ENCODE measurements at regions not wholly inside any gene's neighbourhood (a gene's known extent, or its start where the extent isn't known, plus 50 kb on each side); places are given as distances from the start of the nearest gene placed in this dataset.
"Not testable (repeated sequence)": the region's sequence is repeated elsewhere in the genome, so short reads cannot be mapped to it uniquely, and the experiment has no call there.

GRCh38 chr5:4584982-4585381 is 555.1 kb upstream of the ADAMTS16 start:
- peaks cover 19 to 44% of the 10 kb centered on the region in 2 donors for H3K9me3 Mint-ChIP-seq
- no peaks in the 10 kb centered on the region for H3K27me3 Mint-ChIP-seq
- no peak for ATAC-seq (replicated peaks)
- no peaks in the 10 kb centered on the region for H3K36me3 Mint-ChIP-seq (ENCODE audit: insufficient read depth)
- H3K4me3 Mint-ChIP-seq = no peak overlapping the region
- DNase-seq = no peak
- H3K27ac Mint-ChIP-seq = no peak overlapping the region
- no peaks in the 10 kb centered on the region for H3K4me1 Mint-ChIP-seq (ENCODE audit: low read depth in 2 of 2)

GRCh38 chr5:4613440-4613839 is 526.7 kb upstream of the ADAMTS16 start:
- Mint-ChIP-seq H3K27me3 (no peaks in the 10 kb centered on the region), H3K36me3 (ENCODE audit: insufficient read depth) (no peaks in the 10 kb centered on the region), H3K4me3 (no peak overlapping the region), H3K4me1 (ENCODE audit: low read depth in 2 of 2) (no peaks in the 10 kb centered on the region), H3K9me3 (peaks cover 11 to 35% of the 10 kb centered on the region in 2 donors), H3K27ac (no peak overlapping the region)
- DNase-seq = no peak
- ATAC-seq (replicated peaks) = no peak

- no peak overlapping the region for H3K4me3 Mint-ChIP-seq
- no peak for ATAC-seq (replicated peaks)
- H3K4me1 Mint-ChIP-seq (ENCODE audit: low read depth in 2 of 2) = no peaks in the 10 kb centered on the region
- H3K36me3 Mint-ChIP-seq (ENCODE audit: insufficient read depth) = no peaks in the 10 kb centered on the region
- DNase-seq = no peak
- no peaks in the 10 kb centered on the region for H3K27me3 Mint-ChIP-seq
- H3K27ac Mint-ChIP-seq = no peak overlapping the region
- H3K9me3 Mint-ChIP-seq = peaks cover 11 to 29% of the 10 kb centered on the region in 2 donors
Measured at GRCh38 chr5:4614088-4614487, 526.0 kb upstream of the ADAMTS16 start.

- DNase-seq; H3K4me3 Mint-ChIP-seq; H3K4me1 Mint-ChIP-seq (ENCODE audit: low read depth in 2 of 2); H3K27me3 Mint-ChIP-seq; ATAC-seq (replicated peaks); H3K36me3 Mint-ChIP-seq (ENCODE audit: insufficient read depth); H3K27ac Mint-ChIP-seq: not testable (repeated sequence)
- H3K9me3 Mint-ChIP-seq = peaks cover 8 to 20% of the 10 kb centered on the region in 2 donors
Measured at GRCh38 chr5:4615369-4615768, 524.8 kb upstream of the ADAMTS16 start.

GRCh38 chr5:4625206-4625896 is 514.8 kb upstream of the ADAMTS16 start:
- no peaks in the 10 kb centered on the region for H3K4me1 Mint-ChIP-seq (ENCODE audit: low read depth in 2 of 2)
- H3K36me3 Mint-ChIP-seq (ENCODE audit: insufficient read depth) = no peaks in the 10 kb centered on the region
- peaks cover 6 to 26% of the 10 kb centered on the region in 2 donors for H3K9me3 Mint-ChIP-seq
- ATAC-seq (replicated peaks) (no peak), DNase-seq (no peak)
- no peaks in the 10 kb centered on the region for H3K27me3 Mint-ChIP-seq
- no peak overlapping the region for H3K27ac Mint-ChIP-seq
- no peak overlapping the region for H3K4me3 Mint-ChIP-seq

- Mint-ChIP-seq H3K4me3 (no peak overlapping the region), H3K27ac (no peak overlapping the region), H3K27me3 (no peaks in the 10 kb centered on the region), H3K36me3 (ENCODE audit: insufficient read depth) (no peaks in the 10 kb centered on the region), H3K4me1 (ENCODE audit: low read depth in 2 of 2) (no peaks in the 10 kb centered on the region), H3K9me3 (peaks cover 7 to 34% of the 10 kb centered on the region in 2 donors)
- DNase-seq = no peak
- ATAC-seq (replicated peaks) = no peak
Measured at GRCh38 chr5:4627131-4627530, 513.0 kb upstream of the ADAMTS16 start.

GRCh38 chr5:4627929-4628328 is 512.2 kb upstream of the ADAMTS16 start:
- Mint-ChIP-seq H3K27me3 (no peaks in the 10 kb centered on the region), H3K9me3 (peaks cover 7 to 28% of the 10 kb centered on the region in 2 donors), H3K4me1 (ENCODE audit: low read depth in 2 of 2) (no peaks in the 10 kb centered on the region), H3K27ac (no peak overlapping the region), H3K36me3 (ENCODE audit: insufficient read depth) (no peaks in the 10 kb centered on the region), H3K4me3 (no peak overlapping the region)
- no peak for DNase-seq
- no peak for ATAC-seq (replicated peaks)

GRCh38 chr5:4628645-4629385 is 511.3 kb upstream of the ADAMTS16 start:
- Mint-ChIP-seq H3K27me3 (no peaks in the 10 kb centered on the region), H3K4me1 (ENCODE audit: low read depth in 2 of 2) (no peaks in the 10 kb centered on the region), H3K36me3 (ENCODE audit: insufficient read depth) (no peaks in the 10 kb centered on the region), H3K27ac (no peak overlapping the region), H3K4me3 (no peak overlapping the region), H3K9me3 (peaks cover 4 to 25% of the 10 kb centered on the region in 2 donors)
- DNase-seq (no peak), ATAC-seq (replicated peaks) (no peak)

GRCh38 chr5:4630031-4630430 is 510.1 kb upstream of the ADAMTS16 start:
- Mint-ChIP-seq H3K36me3 (ENCODE audit: insufficient read depth) (no peaks in the 10 kb centered on the region), H3K4me3 (no peak overlapping the region), H3K9me3 (peaks cover 4 to 18% of the 10 kb centered on the region in 2 donors), H3K4me1 (ENCODE audit: low read depth in 2 of 2) (no peaks in the 10 kb centered on the region), H3K27ac (no peak overlapping the region), H3K27me3 (no peaks in the 10 kb centered on the region)
- DNase-seq (no peak), ATAC-seq (replicated peaks) (no peak)

- no peak for DNase-seq
- H3K4me1 Mint-ChIP-seq (ENCODE audit: low read depth in 2 of 2) = no peaks in the 10 kb centered on the region
- H3K4me3 Mint-ChIP-seq = no peak overlapping the region
- peaks cover 2 to 7% of the 10 kb centered on the region in 2 donors for H3K9me3 Mint-ChIP-seq
- no peak overlapping the region for H3K27ac Mint-ChIP-seq
- no peaks in the 10 kb centered on the region for H3K27me3 Mint-ChIP-seq
- H3K36me3 Mint-ChIP-seq (ENCODE audit: insufficient read depth) = no peaks in the 10 kb centered on the region
- ATAC-seq (replicated peaks) = no peak
Measured at GRCh38 chr5:4634342-4634741, 505.8 kb upstream of the ADAMTS16 start.

- Mint-ChIP-seq H3K27me3 (no peaks in the 10 kb centered on the region), H3K4me3 (no peak overlapping the region)
- no peak for ATAC-seq (replicated peaks)
Measured at GRCh38 chr5:4636378-4636777, 503.8 kb upstream of the ADAMTS16 start.

GRCh38 chr5:4639946-4640345 is 500.2 kb upstream of the ADAMTS16 start:
- DNase-seq (no peak), ATAC-seq (replicated peaks) (no peak)
- H3K4me1 Mint-ChIP-seq (ENCODE audit: low read depth in 2 of 2) = no peaks in the 10 kb centered on the region
- no peaks in the 10 kb centered on the region for H3K36me3 Mint-ChIP-seq (ENCODE audit: insufficient read depth)
- H3K27me3 Mint-ChIP-seq = no peaks in the 10 kb centered on the region
- H3K4me3 Mint-ChIP-seq = no peak overlapping the region
- H3K9me3 Mint-ChIP-seq = no peaks in the 10 kb centered on the region
- H3K27ac Mint-ChIP-seq = no peak overlapping the region

More at GRCh38 chr5:4636378-4636777, 503.8 kb upstream of the ADAMTS16 start:
- Mint-ChIP-seq H3K27ac (no peak overlapping the region), H3K4me1 (ENCODE audit: low read depth in 2 of 2) (no peaks in the 10 kb centered on the region), H3K9me3 (peaks cover 0 to 6% of the 10 kb centered on the region in 2 donors), H3K36me3 (ENCODE audit: insufficient read depth) (no peaks in the 10 kb centered on the region)
- no peak for DNase-seq

GRCh38 chr5:4640795-4641194 is 499.3 kb upstream of the ADAMTS16 start:
- no peak overlapping the region for H3K4me3 Mint-ChIP-seq
- H3K9me3 Mint-ChIP-seq = peaks cover 0 to 1% of the 10 kb centered on the region in 2 donors
- DNase-seq (no peak), ATAC-seq (replicated peaks) (no peak)
- no peaks in the 10 kb centered on the region for H3K36me3 Mint-ChIP-seq (ENCODE audit: insufficient read depth)
- H3K27me3 Mint-ChIP-seq = no peaks in the 10 kb centered on the region
- H3K4me1 Mint-ChIP-seq (ENCODE audit: low read depth in 2 of 2) = no peaks in the 10 kb centered on the region
- H3K27ac Mint-ChIP-seq = no peak overlapping the region

- ATAC-seq (replicated peaks) = no peak
- H3K4me1 Mint-ChIP-seq (ENCODE audit: low read depth in 2 of 2) = no peaks in the 10 kb centered on the region
- peaks cover 0 to 1% of the 10 kb centered on the region in 2 donors for H3K9me3 Mint-ChIP-seq
- H3K27me3 Mint-ChIP-seq = no peaks in the 10 kb centered on the region
- no peaks in the 10 kb centered on the region for H3K36me3 Mint-ChIP-seq (ENCODE audit: insufficient read depth)
- no peak for DNase-seq
- H3K27ac Mint-ChIP-seq = no peak overlapping the region
- H3K4me3 Mint-ChIP-seq = no peak overlapping the region
Measured at GRCh38 chr5:4642525-4642924, 497.6 kb upstream of the ADAMTS16 start.

All from effector memory CD8-positive, alpha-beta T cell (primary cell).